HepG2 (cell line): ENCODE measurements at regions not wholly inside any gene's neighbourhood (a gene's known extent, or its start where the extent isn't known, plus 50 kb on each side); places are given as distances from the start of the nearest gene placed in this dataset.

Experiments used
- ATAC-seq: fragments of 200-7000 bp; cut with Tn5 transposase; 3 replicates; pipeline ENCODE4 v1.9.1; 2020; ENCODE audit warnings: mild to moderate bottlenecking, moderate library complexity
- BruUV-seq: library from RNA; stranded (reverse); fragments of 400-500 nt; replicated peaks from 2 replicates; lab custom pipeline; 2021; lab: Mats Ljungman, UMichigan
- CTCF ChIA-PET: fragments of 300-600 bp; formaldehyde crosslinking; extraction: SDS; loops from one replicate; lab custom pipeline; 2021; ENCODE audit warnings: low total read pairs, inconsistent platforms, low intra/inter-chr PET ratio; lab: Yijun Ruan, JAX
- POLR2A ChIA-PET: fragments of 350-600 bp; sonication (Branson Sonifier 250); formaldehyde crosslinking; loops from one replicate; lab custom pipeline; 2020; ENCODE audit warnings: antibody characterized with exemption, inconsistent platforms; lab: Yijun Ruan, JAX
- DNase-seq: peaks from one replicate; pipeline ENCODE4 v3.0.0-alpha.2; 2015; ENCODE audit warnings: low spot score
- FAIRE-seq: peaks from 3 replicates; lab custom pipeline; 2011; peaks lifted over from hg19 to GRCh38; lab: Jason Lieb, UNC
- H2AFZ ChIP-seq: one replicate; pipeline ENCODE4 v1.6.1; 2011; ENCODE audit warnings: low read length, inconsistent platforms
- H3K27ac ChIP-seq: fragments of 300-600 bp; 3 replicates; pipeline ENCODE4 v1.8.0; 2011; ENCODE audit warnings: mixed run types, mild to moderate bottlenecking, mixed read lengths, low read length, inconsistent platforms; ENCODE audit not compliant: insufficient read depth; ENCODE audit errors: extremely low read length
- H3K27me3 ChIP-seq, 2 experiments: fragments of 200-600 bp in 1 of 2; 2 replicates in 1 of 2; 3 replicates in 1 of 2; pipeline versions ENCODE4 v1.6.0 to v1.8.0; 2011; ENCODE audit warnings: low read length in 2 of 2, mild to moderate bottlenecking in 2 of 2, moderate library complexity in 2 of 2, inconsistent platforms in 1 of 2; ENCODE audit not compliant: insufficient read depth in 2 of 2, control insufficient read depth in 1 of 2
- H3K36me3 ChIP-seq, 2 experiments: fragments of 200-600 bp in 1 of 2; replicated peaks in 1 of 2; 2 replicates in 1 of 2; 3 replicates in 1 of 2; pipeline versions ENCODE4 v1.5.1 to v1.8.0; 2011; ENCODE audit warnings: low read length in 2 of 2, inconsistent platforms in 1 of 2; ENCODE audit not compliant: insufficient read depth in 2 of 2, control insufficient read depth in 1 of 2
- H3K4me1 ChIP-seq: 2 replicates; pipeline ENCODE4 v1.5.1; 2012; ENCODE audit warnings: low read length, inconsistent platforms; ENCODE audit not compliant: insufficient read depth
- H3K4me2 ChIP-seq: 2 replicates; pipeline ENCODE4 v1.6.0; 2011; ENCODE audit warnings: low read depth, low read length, inconsistent platforms
- H3K4me3 ChIP-seq, 3 experiments: fragments of 200-600 bp in 1 of 3; sonication (generic), shearing (Covaris generic) in 1 of 3; replicated peaks in 1 of 3; 2 replicates each; pipeline ENCODE4 v1.5.1; 2011 to 2016; ENCODE audit warnings: low read length in 3 of 3, inconsistent platforms in 2 of 3, low read depth in 2 of 3, mild to moderate bottlenecking in 2 of 3, control low read depth in 1 of 3, mixed read lengths in 1 of 3; ENCODE audit not compliant: insufficient read depth in 1 of 3
- H3K79me2 ChIP-seq: one replicate; pipeline ENCODE4 v1.6.1; 2011; ENCODE audit warnings: low read length, inconsistent platforms; ENCODE audit not compliant: insufficient read depth
- H3K9ac ChIP-seq: 2 replicates; pipeline ENCODE4 v1.6.0; 2011; ENCODE audit warnings: mild to moderate bottlenecking, low read depth, low read length, inconsistent platforms; ENCODE audit not compliant: insufficient read depth
- H3K9me3 ChIP-seq: 2 replicates; pipeline ENCODE4 v1.5.1; 2012; ENCODE audit warnings: mild to moderate bottlenecking, low read length
- H4K20me1 ChIP-seq: 2 replicates; pipeline ENCODE4 v1.6.0; 2011; ENCODE audit warnings: inconsistent platforms, mild to moderate bottlenecking, low read length, moderate library complexity; ENCODE audit not compliant: insufficient read depth
- DNMT3B ChIP-seq: conservative IDR thresholded peaks from 2 replicates; pipeline ENCODE4 v1.6.1; 2016; ENCODE audit warnings: missing biosample characterization, control low read depth
- ERF ChIP-seq: IDR thresholded peaks from 2 replicates; pipeline ENCODE4 v1.6.1; 2018; ENCODE audit warnings: missing biosample characterization, missing genetic modification reagents
- FOSL1 ChIP-seq: sonication (generic); formaldehyde crosslinking; IDR thresholded peaks from 2 replicates; pipeline ENCODE4 v1.9.0; 2021; ENCODE audit warnings: missing genetic modification reagents, borderline replicate concordance
- FOXO1 ChIP-seq: sonication (generic); formaldehyde crosslinking; IDR thresholded peaks from 2 replicates; pipeline ENCODE4 v1.4.0; 2020; ENCODE audit warnings: missing genetic modification reagents
- HNRNPK ChIP-seq: fragments of 200-400 bp; formaldehyde crosslinking; IDR thresholded peaks from 2 replicates; pipeline ENCODE4 v1.6.1; 2018; ENCODE audit warnings: low read length, low read depth, moderate library complexity, mild to moderate bottlenecking; ENCODE audit not compliant: poor library complexity, severe bottlenecking
- KMT2B ChIP-seq: IDR thresholded peaks from 2 replicates; pipeline ENCODE4 v1.6.1; 2016; ENCODE audit warnings: missing genetic modification reagents, missing compliant biosample characterization
- SMYD3 ChIP-seq: sonication (generic); formaldehyde crosslinking; IDR thresholded peaks from 2 replicates; pipeline ENCODE4 v1.8.1; 2023; ENCODE audit warnings: mild to moderate bottlenecking, missing genetic modification reagents
- ZNF121 ChIP-seq: sonication (generic); formaldehyde crosslinking; IDR thresholded peaks from 2 replicates; pipeline ENCODE4 v1.5.0; 2020; ENCODE audit warnings: mild to moderate bottlenecking, missing genetic modification reagents
- ZNF333 ChIP-seq: sonication (generic); formaldehyde crosslinking; IDR thresholded peaks from 2 replicates; pipeline ENCODE4 v1.4.0; 2020; ENCODE audit warnings: mild to moderate bottlenecking, missing genetic modification reagents, borderline replicate concordance
- ZNF501 ChIP-seq: sonication (generic); formaldehyde crosslinking; IDR thresholded peaks from 2 replicates; pipeline ENCODE4 v1.5.1; 2020; ENCODE audit warnings: mild to moderate bottlenecking, moderate library complexity, missing genetic modification reagents
- ZNF850 ChIP-seq: sonication (generic); formaldehyde crosslinking; conservative IDR thresholded peaks from 2 replicates; pipeline ENCODE4 v1.9.0; 2021; ENCODE audit warnings: mild to moderate bottlenecking, missing genetic modification reagents
- WGBS: methylation state at CpG from one replicate; pipeline ENCODE4 v1.1.6; 2017; ENCODE audit warnings: low lambda C conversion rate; 5-methylcytosine and 5-hydroxymethylcytosine counted together
- in situ Hi-C: cut with HindIII; loops from 2 replicates; pipeline ENCODE4 v1.10.0; 2017; ENCODE audit warnings: low pct_unique_long_range_greater_than_20kb; ENCODE audit not compliant: extremely low pct_ligation_motif_present
- intact Hi-C: fragments of 100-400 bp; cut with micrococcal nuclease; formaldehyde crosslinking; loops from one replicate; pipeline ENCODE4 v1.10.0; 2022; ENCODE audit not compliant: unreplicated experiment
- TF ChIP-seq, protein P1 (sequence below): sonication (generic); formaldehyde crosslinking; IDR thresholded peaks from 2 replicates; pipeline ENCODE4 v1.8.0; 2022; ENCODE audit warnings: missing genetic modification reagents, mild to moderate bottlenecking, moderate library complexity, borderline replicate concordance
- TF ChIP-seq, protein P2 (sequence below): sonication (generic); formaldehyde crosslinking; IDR thresholded peaks from 2 replicates; pipeline ENCODE4 v1.4.0; 2020; ENCODE audit warnings: missing genetic modification reagents

DNA sequence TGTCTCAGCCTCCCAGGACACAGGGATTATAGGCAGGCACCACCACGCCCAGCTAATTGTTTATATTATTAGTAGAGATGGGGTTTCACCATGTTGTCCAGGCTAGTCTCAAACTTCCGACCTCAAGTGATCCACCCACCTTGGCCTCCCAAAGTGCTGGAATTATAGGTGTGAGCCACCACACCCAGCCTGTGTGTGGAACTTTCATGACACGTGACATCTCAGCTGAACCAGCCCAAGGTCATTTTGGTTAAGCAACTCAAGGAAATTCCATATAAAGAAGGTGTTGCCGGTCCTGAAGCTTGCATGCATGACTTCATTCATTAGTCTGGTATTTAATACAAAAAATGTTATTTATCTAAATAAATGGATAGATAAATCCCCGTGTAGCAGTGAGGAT lies 145.5 kb downstream of the AXIN2 start:
- H3K27ac ChIP-seq, result no peak overlapping the region
- FAIRE-seq (no peak), DNase-seq (no peak), ATAC-seq (no peak)
- TF ChIP-seq ZNF850 (CRISPR knock-in tag) (no peak), SMYD3 (no peak), KMT2B (CRISPR knock-in tag) (no peak), ERF (CRISPR knock-in tag) (no peak), ZNF333 (CRISPR knock-in tag) (no peak), FOSL1 (no peak), HNRNPK (no peak), DNMT3B (CRISPR knock-in tag) (no peak), ZNF121 (CRISPR knock-in tag) (no peak), ZNF501 (CRISPR knock-in tag) (no peak), FOXO1 (CRISPR knock-in tag) (no peak)
- TF ChIP-seq, protein P1, sequence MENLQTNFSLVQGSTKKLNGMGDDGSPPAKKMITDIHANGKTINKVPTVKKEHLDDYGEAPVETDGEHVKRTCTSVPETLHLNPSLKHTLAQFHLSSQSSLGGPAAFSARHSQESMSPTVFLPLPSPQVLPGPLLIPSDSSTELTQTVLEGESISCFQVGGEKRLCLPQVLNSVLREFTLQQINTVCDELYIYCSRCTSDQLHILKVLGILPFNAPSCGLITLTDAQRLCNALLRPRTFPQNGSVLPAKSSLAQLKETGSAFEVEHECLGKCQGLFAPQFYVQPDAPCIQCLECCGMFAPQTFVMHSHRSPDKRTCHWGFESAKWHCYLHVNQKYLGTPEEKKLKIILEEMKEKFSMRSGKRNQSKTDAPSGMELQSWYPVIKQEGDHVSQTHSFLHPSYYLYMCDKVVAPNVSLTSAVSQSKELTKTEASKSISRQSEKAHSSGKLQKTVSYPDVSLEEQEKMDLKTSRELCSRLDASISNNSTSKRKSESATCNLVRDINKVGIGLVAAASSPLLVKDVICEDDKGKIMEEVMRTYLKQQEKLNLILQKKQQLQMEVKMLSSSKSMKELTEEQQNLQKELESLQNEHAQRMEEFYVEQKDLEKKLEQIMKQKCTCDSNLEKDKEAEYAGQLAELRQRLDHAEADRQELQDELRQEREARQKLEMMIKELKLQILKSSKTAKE (CRISPR knock-in tag), result no peak
- TF ChIP-seq, protein P2, sequence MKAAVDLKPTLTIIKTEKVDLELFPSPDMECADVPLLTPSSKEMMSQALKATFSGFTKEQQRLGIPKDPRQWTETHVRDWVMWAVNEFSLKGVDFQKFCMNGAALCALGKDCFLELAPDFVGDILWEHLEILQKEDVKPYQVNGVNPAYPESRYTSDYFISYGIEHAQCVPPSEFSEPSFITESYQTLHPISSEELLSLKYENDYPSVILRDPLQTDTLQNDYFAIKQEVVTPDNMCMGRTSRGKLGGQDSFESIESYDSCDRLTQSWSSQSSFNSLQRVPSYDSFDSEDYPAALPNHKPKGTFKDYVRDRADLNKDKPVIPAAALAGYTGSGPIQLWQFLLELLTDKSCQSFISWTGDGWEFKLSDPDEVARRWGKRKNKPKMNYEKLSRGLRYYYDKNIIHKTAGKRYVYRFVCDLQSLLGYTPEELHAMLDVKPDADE (CRISPR knock-in tag), result no peak
- H3K4me1 ChIP-seq, result no peaks in the 10 kb centered on the region
- ChIA-PET POLR2A (no interaction called here), CTCF (no interaction called here)
- no TSS peak for BruUV-seq
- no peaks in the 10 kb centered on the region for H4K20me1 ChIP-seq
- in situ Hi-C loops (no loop called here), intact Hi-C loops (loop anchor here (5.0 kb wide), 1 partner anchor 381 kb away; no protein-coding TSS in a partner anchor)
- H3K4me3 ChIP-seq, result no peak overlapping the region
- no peaks in the 10 kb centered on the region for H3K36me3 ChIP-seq
- H3K27me3 ChIP-seq, result no peaks in the 10 kb centered on the region
- WGBS, result 15% methylated on average over 5 of the region's 5 CpGs
- no peak overlapping the region for H2AFZ ChIP-seq
- H3K79me2 ChIP-seq, result no peaks in the 10 kb centered on the region
- H3K4me2 ChIP-seq, result no peak overlapping the region
- no peak overlapping the region for H3K9ac ChIP-seq
- no peaks in the 10 kb centered on the region for H3K9me3 ChIP-seq
